ENCODE measurements at regions not wholly inside any gene's neighbourhood (a gene's known extent, or its start where the extent isn't known, plus 50 kb on each side); places are given as distances from the start of the nearest gene placed in this dataset.

- Histone ChIP-seq H3K9ac (ENCODE audit: insufficient read depth in 1 of 2, low read depth in 2 of 2, low read length in 2 of 2) (no peak overlapping the region), H3K27me3 (ENCODE audit: control insufficient read depth in 2 of 2, insufficient read depth in 2 of 2, low read length in 2 of 2) (no peaks in the 10 kb centered on the region), H3K4me3 (no peak overlapping the region), H3K79me2 (ENCODE audit: control insufficient read depth, insufficient read depth, low read length) (no peaks in the 10 kb centered on the region), H3K4me1 (replicated peaks in 1 of 2; ENCODE audit: control insufficient read depth in 2 of 2, insufficient read depth in 2 of 2, low read length in 2 of 2) (no peaks in the 10 kb centered on the region), H3K4me2 (ENCODE audit: insufficient read depth, low read length) (no peak overlapping the region), H3K9me3 (replicated peaks; ENCODE audit: control insufficient read depth, insufficient read depth, low read depth, low read length) (no peaks in the 10 kb centered on the region), H4K20me1 (replicated peaks; ENCODE audit: control insufficient read depth, insufficient read depth, low read length) (no peaks in the 10 kb centered on the region), H3K9me1 (ENCODE audit: control insufficient read depth, insufficient read depth, low read length) (no peaks in the 10 kb centered on the region), H3K36me3 (ENCODE audit: control insufficient read depth, insufficient read depth, low read length) (no peaks in the 10 kb centered on the region), H3K27ac (ENCODE audit: extremely low read depth, low read depth, low read length) (no peak overlapping the region), H2AFZ (ENCODE audit: low read depth, low read length) (no peak overlapping the region)
- BruUV-seq (replicated peaks), result no TSS peak
- ChIA-PET CTCF (ENCODE audit: low intra/inter-chr PET ratio) (no interaction called here), POLR2A (no interaction called here)
- FAIRE-seq, result no peak
- no peak for DNase-seq (ENCODE audit: extremely low read depth in 1 of 4, low spot score in 3 of 4)
- 0% methylated on average over 1 of the region's 1 CpG for WGBS (ENCODE audit: insufficient coverage, low coverage, missing lambda C conversion rate)
- intact Hi-C loops (cut with micrococcal nuclease), result no loop called here
- in situ Hi-C loops (cut with MboI), result no loop called here
- TF ChIP-seq TAL1 (IDR thresholded peaks at IDR 0.05) (no peak), FOXA1 (IDR thresholded peaks at IDR 0.05; ENCODE audit: borderline replicate concordance) (no peak), DLX4 (CRISPR knock-in tag; IDR thresholded peaks at IDR 0.05) (no peak), ZKSCAN1 (IDR thresholded peaks at IDR 0.05; ENCODE audit: low read depth, low read length) (no peak)
- ATAC-seq, result no peak
These were observed 315.8 kb upstream of the ROBO2 start for GRCh38 chr3:76724075-76724474.

GRCh38 chr3:76724706-76725105 lies 315.2 kb upstream of the ROBO2 start:
- FAIRE-seq, result no peak
- intact Hi-C loops (cut with micrococcal nuclease), result no loop called here
- Histone ChIP-seq H3K27me3 (ENCODE audit: control insufficient read depth in 2 of 2, insufficient read depth in 2 of 2, low read length in 2 of 2) (no peaks in the 10 kb centered on the region), H3K27ac (ENCODE audit: extremely low read depth, low read depth, low read length) (no peak overlapping the region), H3K4me1 (replicated peaks in 1 of 2; ENCODE audit: control insufficient read depth in 2 of 2, insufficient read depth in 2 of 2, low read length in 2 of 2) (no peaks in the 10 kb centered on the region), H3K9ac (ENCODE audit: insufficient read depth in 1 of 2, low read depth in 2 of 2, low read length in 2 of 2) (no peak overlapping the region), H2AFZ (ENCODE audit: low read depth, low read length) (no peak overlapping the region), H3K4me3 (no peak overlapping the region), H3K4me2 (ENCODE audit: insufficient read depth, low read length) (no peak overlapping the region), H4K20me1 (replicated peaks; ENCODE audit: control insufficient read depth, insufficient read depth, low read length) (no peaks in the 10 kb centered on the region), H3K9me1 (ENCODE audit: control insufficient read depth, insufficient read depth, low read length) (no peaks in the 10 kb centered on the region), H3K9me3 (replicated peaks; ENCODE audit: control insufficient read depth, insufficient read depth, low read depth, low read length) (no peaks in the 10 kb centered on the region), H3K36me3 (ENCODE audit: control insufficient read depth, insufficient read depth, low read length) (no peaks in the 10 kb centered on the region), H3K79me2 (ENCODE audit: control insufficient read depth, insufficient read depth, low read length) (no peaks in the 10 kb centered on the region)
- CTCF ChIA-PET (ENCODE audit: low intra/inter-chr PET ratio), result no interaction called here
- DNase-seq (ENCODE audit: extremely low read depth in 1 of 4, low spot score in 3 of 4), result no peak
- BruUV-seq (replicated peaks), result no TSS peak
- ATAC-seq, result no peak
- WGBS (ENCODE audit: insufficient coverage, low coverage, missing lambda C conversion rate), result 0% methylated on average over 3 of the region's 4 CpGs
- POLR2A ChIA-PET, result no interaction called here
- TF ChIP-seq YY1 (IDR thresholded peaks at IDR 0.05; ENCODE audit: borderline replicate concordance in 1 of 3, control insufficient read depth in 1 of 3, extremely low read depth in 1 of 3, insufficient read depth in 3 of 3, insufficient read length in 1 of 3, insufficient replicate concordance in 2 of 3, low read depth in 1 of 3, low read length in 2 of 3), result no peak
- no peak for TF ChIP-seq ZNF175 (CRISPR knock-in tag; IDR thresholded peaks at IDR 0.05; ENCODE audit: low read depth)
- no peak for TF ChIP-seq NFYB (IDR thresholded peaks at IDR 0.05; ENCODE audit: extremely low read depth, insufficient read length)
- no peak for TF ChIP-seq ZNF384 (IDR thresholded peaks at IDR 0.05; ENCODE audit: low read depth, low read length)
- no peak for TF ChIP-seq ZNF134 (CRISPR knock-in tag; conservative IDR thresholded peaks at IDR 0.05)
- no peak for TF ChIP-seq BMI1 (IDR thresholded peaks at IDR 0.05; ENCODE audit: low read length)
- TF ChIP-seq RBM22 (IDR thresholded peaks at IDR 0.05; ENCODE audit: low read depth, low read length, poor library complexity, severe bottlenecking), result no peak
- no peak for TF ChIP-seq ZMIZ1 (IDR thresholded peaks at IDR 0.05; ENCODE audit: low read depth in 2 of 2, low read length in 2 of 2)
- in situ Hi-C loops (cut with MboI), result no loop called here

All from K562 (cell line).